ENCODE measurements at regions not wholly inside any gene's neighbourhood (a gene's known extent, or its start where the extent isn't known, plus 50 kb on each side); places are given as distances from the start of the nearest gene placed in this dataset.

- H3K9me3 ChIP-seq (ENCODE audit: control insufficient read depth in 4 of 4, low read length in 3 of 4): no peaks in the 10 kb centered on the region
- H3K27me3 ChIP-seq (ENCODE audit: control insufficient read depth in 4 of 4, insufficient read depth in 4 of 4, low read length in 3 of 4): no peaks in the 10 kb centered on the region
- H3K36me3 ChIP-seq (ENCODE audit: control insufficient read depth in 4 of 4, insufficient read depth in 3 of 4, low read depth in 1 of 4, low read length in 3 of 4): no peaks in the 10 kb centered on the region
- DNase-seq (ENCODE audit: low spot score): no peak
- H3K4me1 ChIP-seq (ENCODE audit: control insufficient read depth in 4 of 4, insufficient read depth in 4 of 4, low read length in 3 of 4): peaks cover 0 to 9% (median 7%) of the 10 kb centered on the region in 4 donors
- TF ChIP-seq NR2F2 (IDR thresholded peaks at IDR 0.05) (no peak), HNF4A (conservative IDR thresholded peaks at IDR 0.05) (no peak), GABPA (IDR thresholded peaks at IDR 0.05 in 1 of 2, conservative IDR thresholded peaks at IDR 0.05 in 1 of 2) (no peak), YY1 (IDR thresholded peaks at IDR 0.05) (no peak), TAF1 (conservative IDR thresholded peaks at IDR 0.05) (no peak), RAD21 (IDR thresholded peaks at IDR 0.05) (no peak), FOXA1 (IDR thresholded peaks at IDR 0.05) (no peak), SP1 (IDR thresholded peaks at IDR 0.05) (no peak), CTCF (IDR thresholded peaks at IDR 0.05; ENCODE audit: low read depth, low read length, missing input control) (no peak), RXRA (IDR thresholded peaks at IDR 0.05) (no peak), FOXA2 (IDR thresholded peaks at IDR 0.05) (no peak), EGR1 (IDR thresholded peaks at IDR 0.05; ENCODE audit: low read depth in 2 of 2) (no peak), ZBTB33 (IDR thresholded peaks at IDR 0.05) (no peak), HNF4G (IDR thresholded peaks at IDR 0.05) (no peak), JUND (IDR thresholded peaks at IDR 0.05) (no peak)
- TF ChIP-seq, protein P1, sequence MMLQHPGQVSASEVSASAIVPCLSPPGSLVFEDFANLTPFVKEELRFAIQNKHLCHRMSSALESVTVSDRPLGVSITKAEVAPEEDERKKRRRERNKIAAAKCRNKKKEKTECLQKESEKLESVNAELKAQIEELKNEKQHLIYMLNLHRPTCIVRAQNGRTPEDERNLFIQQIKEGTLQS (IDR thresholded peaks at IDR 0.05): no peak
- TF ChIP-seq, protein P2, sequence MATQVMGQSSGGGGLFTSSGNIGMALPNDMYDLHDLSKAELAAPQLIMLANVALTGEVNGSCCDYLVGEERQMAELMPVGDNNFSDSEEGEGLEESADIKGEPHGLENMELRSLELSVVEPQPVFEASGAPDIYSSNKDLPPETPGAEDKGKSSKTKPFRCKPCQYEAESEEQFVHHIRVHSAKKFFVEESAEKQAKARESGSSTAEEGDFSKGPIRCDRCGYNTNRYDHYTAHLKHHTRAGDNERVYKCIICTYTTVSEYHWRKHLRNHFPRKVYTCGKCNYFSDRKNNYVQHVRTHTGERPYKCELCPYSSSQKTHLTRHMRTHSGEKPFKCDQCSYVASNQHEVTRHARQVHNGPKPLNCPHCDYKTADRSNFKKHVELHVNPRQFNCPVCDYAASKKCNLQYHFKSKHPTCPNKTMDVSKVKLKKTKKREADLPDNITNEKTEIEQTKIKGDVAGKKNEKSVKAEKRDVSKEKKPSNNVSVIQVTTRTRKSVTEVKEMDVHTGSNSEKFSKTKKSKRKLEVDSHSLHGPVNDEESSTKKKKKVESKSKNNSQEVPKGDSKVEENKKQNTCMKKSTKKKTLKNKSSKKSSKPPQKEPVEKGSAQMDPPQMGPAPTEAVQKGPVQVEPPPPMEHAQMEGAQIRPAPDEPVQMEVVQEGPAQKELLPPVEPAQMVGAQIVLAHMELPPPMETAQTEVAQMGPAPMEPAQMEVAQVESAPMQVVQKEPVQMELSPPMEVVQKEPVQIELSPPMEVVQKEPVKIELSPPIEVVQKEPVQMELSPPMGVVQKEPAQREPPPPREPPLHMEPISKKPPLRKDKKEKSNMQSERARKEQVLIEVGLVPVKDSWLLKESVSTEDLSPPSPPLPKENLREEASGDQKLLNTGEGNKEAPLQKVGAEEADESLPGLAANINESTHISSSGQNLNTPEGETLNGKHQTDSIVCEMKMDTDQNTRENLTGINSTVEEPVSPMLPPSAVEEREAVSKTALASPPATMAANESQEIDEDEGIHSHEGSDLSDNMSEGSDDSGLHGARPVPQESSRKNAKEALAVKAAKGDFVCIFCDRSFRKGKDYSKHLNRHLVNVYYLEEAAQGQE (IDR thresholded peaks at IDR 0.05): no peak
- TF ChIP-seq, protein P3, sequence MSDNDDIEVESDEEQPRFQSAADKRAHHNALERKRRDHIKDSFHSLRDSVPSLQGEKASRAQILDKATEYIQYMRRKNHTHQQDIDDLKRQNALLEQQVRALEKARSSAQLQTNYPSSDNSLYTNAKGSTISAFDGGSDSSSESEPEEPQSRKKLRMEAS (IDR thresholded peaks at IDR 0.05): no peak
- no peak overlapping the region for H3K27ac ChIP-seq (ENCODE audit: low read depth in 1 of 2, low read length in 2 of 2)
- H3K4me3 ChIP-seq (ENCODE audit: low read depth in 1 of 3, low read length in 3 of 3): no peak overlapping the region
- no peak overlapping the region for H3K9ac ChIP-seq (ENCODE audit: low read depth in 1 of 2, low read length in 2 of 2)
- WGBS: 92% methylated on average over 3 of the region's 3 CpGs
These were observed 404.2 kb downstream of the ETNK1 start for GRCh38 chr12:23029185-23029584.

Measured in liver (tissue), 8 donors.